ENCODE measurements at regions not wholly inside any gene's neighbourhood (a gene's known extent, or its start where the extent isn't known, plus 50 kb on each side); places are given as distances from the start of the nearest gene placed in this dataset.
"Not testable (repeated sequence)": the region's sequence is repeated elsewhere in the genome, so short reads cannot be mapped to it uniquely, and the experiment has no call there.

GRCh38 chr11:29153078-29153477 lies 863.8 kb downstream of the KCNA4 start:
- no peak overlapping the region for H2AFZ ChIP-seq (ENCODE audit: low read length, unreplicated experiment)
- peak overlapping the region; percentile 74 for H3K27ac ChIP-seq (ENCODE audit: low read depth, low read length)
- H3K4me1 ChIP-seq (ENCODE audit: control insufficient read depth, insufficient read depth, low read length, unreplicated experiment) = peaks cover 4% of the 10 kb centered on the region
- no peaks in the 10 kb centered on the region for H3K79me2 ChIP-seq (ENCODE audit: control insufficient read depth, insufficient read depth, low read length, unreplicated experiment)
- no peaks in the 10 kb centered on the region for H3K27me3 ChIP-seq (ENCODE audit: insufficient read depth, low read length)
- peaks cover 3% of the 10 kb centered on the region; the same call in 1 of the 2 replicates for H3K36me3 ChIP-seq (ENCODE audit: insufficient read depth, low read length)
- no peak overlapping the region for H3K4me3 ChIP-seq (ENCODE audit: low read depth, low read length)

- not testable (repeated sequence) for H3K4me3 ChIP-seq (ENCODE audit: low read depth, low read length); H2AFZ ChIP-seq (ENCODE audit: low read length, unreplicated experiment); H3K4me1 ChIP-seq (ENCODE audit: control insufficient read depth, insufficient read depth, low read length, unreplicated experiment); H3K79me2 ChIP-seq (ENCODE audit: control insufficient read depth, insufficient read depth, low read length, unreplicated experiment); H3K27me3 ChIP-seq (ENCODE audit: insufficient read depth, low read length); H3K27ac ChIP-seq (ENCODE audit: low read depth, low read length); H3K36me3 ChIP-seq (ENCODE audit: insufficient read depth, low read length)
These were observed 874.3 kb downstream of the KCNA4 start for GRCh38 chr11:29142573-29142972.

GRCh38 chr11:29135504-29135903 lies 881.3 kb downstream of the KCNA4 start:
- Histone ChIP-seq H3K36me3 (ENCODE audit: insufficient read depth, low read length) (no peaks in the 10 kb centered on the region), H2AFZ (ENCODE audit: low read length, unreplicated experiment) (peak overlapping the region; percentile 1), H3K4me3 (ENCODE audit: low read depth, low read length) (no peak overlapping the region), H3K4me1 (ENCODE audit: control insufficient read depth, insufficient read depth, low read length, unreplicated experiment) (peaks cover 8% of the 10 kb centered on the region), H3K27me3 (ENCODE audit: insufficient read depth, low read length) (no peaks in the 10 kb centered on the region), H3K79me2 (ENCODE audit: control insufficient read depth, insufficient read depth, low read length, unreplicated experiment) (no peaks in the 10 kb centered on the region), H3K27ac (ENCODE audit: low read depth, low read length) (no peak overlapping the region)

- Histone ChIP-seq H3K79me2 (ENCODE audit: control insufficient read depth, insufficient read depth, low read length, unreplicated experiment) (no peaks in the 10 kb centered on the region), H2AFZ (ENCODE audit: low read length, unreplicated experiment) (no peak overlapping the region), H3K4me1 (ENCODE audit: control insufficient read depth, insufficient read depth, low read length, unreplicated experiment) (peaks cover 23% of the 10 kb centered on the region), H3K27ac (ENCODE audit: low read depth, low read length) (no peak overlapping the region), H3K36me3 (ENCODE audit: insufficient read depth, low read length) (no peaks in the 10 kb centered on the region), H3K27me3 (ENCODE audit: insufficient read depth, low read length) (no peaks in the 10 kb centered on the region), H3K4me3 (ENCODE audit: low read depth, low read length) (no peak overlapping the region)
These were observed 885.8 kb downstream of the KCNA4 start for GRCh38 chr11:29131055-29131454.

GRCh38 chr11:29129844-29130243 lies 887.0 kb downstream of the KCNA4 start:
- peak overlapping the region; percentile 29 for H2AFZ ChIP-seq (ENCODE audit: low read length, unreplicated experiment)

GRCh38 chr11:29127461-29127860 lies 889.4 kb downstream of the KCNA4 start:
- peaks cover 27% of the 10 kb centered on the region for H3K4me1 ChIP-seq (ENCODE audit: control insufficient read depth, insufficient read depth, low read length, unreplicated experiment)
- H2AFZ ChIP-seq (ENCODE audit: low read length, unreplicated experiment) = no peak overlapping the region
- H3K4me3 ChIP-seq (ENCODE audit: low read depth, low read length) = no peak overlapping the region
- no peaks in the 10 kb centered on the region for H3K79me2 ChIP-seq (ENCODE audit: control insufficient read depth, insufficient read depth, low read length, unreplicated experiment)
- H3K36me3 ChIP-seq (ENCODE audit: insufficient read depth, low read length) = no peaks in the 10 kb centered on the region
- H3K27ac ChIP-seq (ENCODE audit: low read depth, low read length) = no peak overlapping the region
- H3K27me3 ChIP-seq (ENCODE audit: insufficient read depth, low read length) = no peaks in the 10 kb centered on the region

More at GRCh38 chr11:29129844-29130243, 887.0 kb downstream of the KCNA4 start:
- Histone ChIP-seq H3K27me3 (ENCODE audit: insufficient read depth, low read length) (no peaks in the 10 kb centered on the region), H3K79me2 (ENCODE audit: control insufficient read depth, insufficient read depth, low read length, unreplicated experiment) (no peaks in the 10 kb centered on the region), H3K4me3 (ENCODE audit: low read depth, low read length) (no peak overlapping the region), H3K27ac (ENCODE audit: low read depth, low read length) (peak overlapping the region; percentile 81), H3K4me1 (ENCODE audit: control insufficient read depth, insufficient read depth, low read length, unreplicated experiment) (peaks cover 27% of the 10 kb centered on the region), H3K36me3 (ENCODE audit: insufficient read depth, low read length) (no peaks in the 10 kb centered on the region)

- H2AFZ ChIP-seq (ENCODE audit: low read length, unreplicated experiment) = no peak overlapping the region
- H3K27me3 ChIP-seq (ENCODE audit: insufficient read depth, low read length) = no peaks in the 10 kb centered on the region
- H3K27ac ChIP-seq (ENCODE audit: low read depth, low read length) = no peak overlapping the region
- no peaks in the 10 kb centered on the region for H3K79me2 ChIP-seq (ENCODE audit: control insufficient read depth, insufficient read depth, low read length, unreplicated experiment)
- no peaks in the 10 kb centered on the region for H3K36me3 ChIP-seq (ENCODE audit: insufficient read depth, low read length)
- H3K4me3 ChIP-seq (ENCODE audit: low read depth, low read length) = no peak overlapping the region
- H3K4me1 ChIP-seq (ENCODE audit: control insufficient read depth, insufficient read depth, low read length, unreplicated experiment) = peaks cover 28% of the 10 kb centered on the region
These were observed 891.2 kb downstream of the KCNA4 start for GRCh38 chr11:29125606-29126005.

GRCh38 chr11:29124470-29124869 lies 892.4 kb downstream of the KCNA4 start:
- Histone ChIP-seq H3K36me3 (ENCODE audit: insufficient read depth, low read length) (no peaks in the 10 kb centered on the region), H2AFZ (ENCODE audit: low read length, unreplicated experiment) (no peak overlapping the region), H3K4me3 (ENCODE audit: low read depth, low read length) (no peak overlapping the region), H3K79me2 (ENCODE audit: control insufficient read depth, insufficient read depth, low read length, unreplicated experiment) (no peaks in the 10 kb centered on the region), H3K27me3 (ENCODE audit: insufficient read depth, low read length) (no peaks in the 10 kb centered on the region), H3K4me1 (ENCODE audit: control insufficient read depth, insufficient read depth, low read length, unreplicated experiment) (peaks cover 26% of the 10 kb centered on the region), H3K27ac (ENCODE audit: low read depth, low read length) (no peak overlapping the region)

GRCh38 chr11:29119707-29120618 lies 896.9 kb downstream of the KCNA4 start:
- no peaks in the 10 kb centered on the region for H3K79me2 ChIP-seq (ENCODE audit: control insufficient read depth, insufficient read depth, low read length, unreplicated experiment)
- H3K4me3 ChIP-seq (ENCODE audit: low read depth, low read length) = peak overlapping the region; percentile 60
- peak overlapping the region; percentile 100 for H2AFZ ChIP-seq (ENCODE audit: low read length, unreplicated experiment)
- H3K36me3 ChIP-seq (ENCODE audit: insufficient read depth, low read length) = no peaks in the 10 kb centered on the region
- peaks cover 30% of the 10 kb centered on the region for H3K4me1 ChIP-seq (ENCODE audit: control insufficient read depth, insufficient read depth, low read length, unreplicated experiment)
- H3K27me3 ChIP-seq (ENCODE audit: insufficient read depth, low read length) = no peaks in the 10 kb centered on the region
- H3K27ac ChIP-seq (ENCODE audit: low read depth, low read length) = peak overlapping the region; percentile 100

- Histone ChIP-seq H3K4me1 (ENCODE audit: control insufficient read depth, insufficient read depth, low read length, unreplicated experiment) (peaks cover 30% of the 10 kb centered on the region), H2AFZ (ENCODE audit: low read length, unreplicated experiment) (no peak overlapping the region), H3K4me3 (ENCODE audit: low read depth, low read length) (peak overlapping the region; percentile 60), H3K27ac (ENCODE audit: low read depth, low read length) (peak overlapping the region; percentile 100), H3K36me3 (ENCODE audit: insufficient read depth, low read length) (no peaks in the 10 kb centered on the region), H3K79me2 (ENCODE audit: control insufficient read depth, insufficient read depth, low read length, unreplicated experiment) (no peaks in the 10 kb centered on the region), H3K27me3 (ENCODE audit: insufficient read depth, low read length) (no peaks in the 10 kb centered on the region)
These were observed 897.7 kb downstream of the KCNA4 start for GRCh38 chr11:29119116-29119515.

GRCh38 chr11:29100967-29101366 lies 915.9 kb downstream of the KCNA4 start:
- Histone ChIP-seq H2AFZ (ENCODE audit: low read length, unreplicated experiment) (no peak overlapping the region), H3K4me1 (ENCODE audit: control insufficient read depth, insufficient read depth, low read length, unreplicated experiment) (no peaks in the 10 kb centered on the region), H3K36me3 (ENCODE audit: insufficient read depth, low read length) (no peaks in the 10 kb centered on the region; the same call in none of the 2 replicates), H3K27me3 (ENCODE audit: insufficient read depth, low read length) (no peaks in the 10 kb centered on the region), H3K27ac (ENCODE audit: low read depth, low read length) (no peak overlapping the region), H3K4me3 (ENCODE audit: low read depth, low read length) (no peak overlapping the region), H3K79me2 (ENCODE audit: control insufficient read depth, insufficient read depth, low read length, unreplicated experiment) (no peaks in the 10 kb centered on the region)
